Stimulated activated CD8-positive, alpha-beta memory T cell treated with anti-CD3 and anti-CD28 coated beads, Interleukin-12 subunit alpha, Interleukin-12 subunit beta, amount 100 ng/mL, for 1 hour (primary cell): ENCODE measurements at regions not wholly inside any gene's neighbourhood (a gene's known extent, or its start where the extent isn't known, plus 50 kb on each side); places are given as distances from the start of the nearest gene placed in this dataset.
"Not testable (repeated sequence)": the region's sequence is repeated elsewhere in the genome, so short reads cannot be mapped to it uniquely, and the experiment has no call there.

Experiments used
- DNase-seq: peaks from one replicate; pipeline ENCODE4 v3.0.0-alpha.2; 2020; ENCODE audit warnings: low read depth

- DNase-seq: no peak
Measured at GRCh38 chr5:166624573-166624972, 1666.9 kb upstream of the WWC1 start.

GRCh38 chr5:166625210-166625865, 1666.1 kb upstream of the WWC1 start:
- no peak for DNase-seq

DNA sequence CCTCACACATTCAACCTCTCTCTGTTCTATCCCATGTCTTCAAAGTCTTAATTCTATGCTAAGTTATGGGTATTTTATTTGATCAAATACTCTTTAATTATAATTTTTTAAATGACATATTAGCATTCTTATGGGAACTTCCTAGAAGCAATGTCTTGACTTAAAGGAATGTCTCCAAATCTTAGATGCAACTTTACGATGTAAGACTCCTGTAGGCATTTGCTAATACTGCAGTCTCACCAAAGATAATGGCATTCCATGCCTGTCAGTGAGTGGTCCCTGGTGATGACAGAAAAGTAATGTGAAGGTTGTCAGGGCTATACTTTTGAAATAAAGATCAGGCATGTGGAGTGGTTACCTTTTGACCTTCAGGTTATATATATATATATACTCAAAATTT, 1654.2 kb upstream of the WWC1 start:
- DNase-seq: no peak

DNA sequence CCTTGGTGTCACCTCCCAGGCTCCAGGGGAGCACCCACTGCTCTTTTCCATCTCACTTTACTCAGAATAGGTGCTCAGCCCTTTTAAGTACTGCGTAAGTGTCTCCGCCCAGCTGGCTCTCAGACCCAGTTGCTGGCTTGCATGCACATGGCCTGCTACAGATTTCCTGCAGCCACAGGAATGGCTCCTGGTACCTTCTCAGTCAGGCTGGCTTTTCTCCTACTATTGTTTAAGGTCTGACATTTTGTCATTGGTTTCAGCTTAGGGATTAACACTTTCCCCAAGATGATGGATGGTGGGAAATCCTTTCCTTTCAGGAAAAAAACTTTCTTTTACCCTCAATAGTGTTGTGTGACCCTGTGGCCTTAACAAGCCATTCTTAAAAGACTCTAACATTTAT, 1652.3 kb upstream of the WWC1 start:
- no peak for DNase-seq

GRCh38 chr5:166640136-166640535, 1651.3 kb upstream of the WWC1 start:
- not testable (repeated sequence) for DNase-seq

DNA sequence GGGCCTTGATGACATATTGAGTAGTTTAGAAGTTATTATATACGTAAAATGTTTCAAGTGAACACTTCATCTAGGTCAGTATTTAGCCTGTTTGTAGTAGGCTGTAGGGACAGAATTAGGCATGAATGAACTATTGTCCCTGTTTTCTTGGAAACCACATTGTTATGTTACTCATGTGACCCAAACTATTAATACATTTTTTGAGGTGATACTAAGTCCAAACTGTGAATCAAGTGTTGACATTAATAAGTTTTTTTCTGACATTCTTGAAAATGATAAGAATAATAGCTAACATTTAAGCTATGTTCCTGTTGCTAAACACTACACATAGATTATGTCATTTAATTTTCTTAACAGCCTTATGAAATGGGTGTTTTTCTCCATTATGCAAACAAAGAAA, 1642.7 kb upstream of the WWC1 start:
- no peak for DNase-seq

- DNase-seq: no peak
Measured at GRCh38 chr5:166649676-166650075, 1641.8 kb upstream of the WWC1 start.

DNA sequence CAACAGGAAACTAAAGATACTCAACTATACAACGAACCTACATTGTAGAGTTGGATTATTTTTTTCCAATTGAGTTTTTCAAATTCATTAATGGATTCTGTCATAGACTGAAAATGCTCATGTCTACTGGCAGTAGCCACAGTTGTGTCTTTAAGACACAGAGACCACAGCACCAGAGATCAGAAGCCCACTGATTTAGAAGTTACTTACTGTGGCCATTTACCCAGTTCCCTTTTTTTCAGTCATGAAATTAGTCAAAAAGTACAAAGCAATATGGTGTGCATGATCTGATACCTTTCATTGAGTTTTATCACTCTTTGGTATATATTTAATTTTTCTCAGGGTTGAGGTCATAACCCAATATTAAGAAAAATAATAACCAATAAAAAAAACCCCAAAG, 1640.2 kb upstream of the WWC1 start:
- DNase-seq: no peak

DNA sequence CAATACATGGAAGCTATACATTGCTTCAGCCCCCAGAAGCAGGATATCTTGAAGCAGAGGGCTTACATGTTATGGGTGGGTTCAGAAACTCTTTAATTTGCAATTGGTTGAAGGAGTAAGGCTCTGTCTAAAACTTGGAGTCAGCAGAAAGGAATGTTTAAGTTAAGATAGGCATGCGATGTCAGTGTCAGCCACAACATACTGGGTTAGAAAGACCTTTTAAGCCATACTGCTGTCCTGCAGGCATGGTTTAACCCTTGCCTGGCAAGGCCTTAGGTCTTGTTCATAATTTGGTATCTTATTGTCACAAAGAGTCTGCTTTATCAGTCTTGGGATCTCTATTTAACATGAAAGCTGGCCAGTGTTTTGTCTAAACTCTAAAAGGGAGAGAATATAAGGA, 1619.6 kb upstream of the WWC1 start:
- DNase-seq: no peak

GRCh38 chr5:166672431-166672830, 1619.0 kb upstream of the WWC1 start:
- DNase-seq: no peak

DNA sequence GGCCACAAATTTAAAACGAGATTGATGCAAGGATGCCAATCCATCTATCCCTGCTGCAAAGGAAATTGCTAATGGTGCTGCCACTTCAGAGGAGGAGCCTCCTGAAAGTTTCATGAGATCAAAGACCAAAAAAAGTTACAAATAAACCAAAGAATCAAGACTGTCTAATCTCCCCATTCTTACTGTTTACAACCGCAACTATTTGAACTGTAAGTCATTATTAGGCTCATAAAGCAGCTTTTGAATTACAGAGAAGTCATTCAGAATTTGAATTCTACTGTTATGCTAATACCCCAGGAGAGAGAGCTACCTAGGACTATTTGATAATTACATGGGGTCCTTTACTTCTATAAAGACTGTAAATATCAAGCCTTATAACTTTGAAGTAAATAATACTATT, 1613.6 kb upstream of the WWC1 start:
- no peak for DNase-seq

- no peak for DNase-seq
Measured at GRCh38 chr5:166679331-166679730, 1612.1 kb upstream of the WWC1 start.

DNA sequence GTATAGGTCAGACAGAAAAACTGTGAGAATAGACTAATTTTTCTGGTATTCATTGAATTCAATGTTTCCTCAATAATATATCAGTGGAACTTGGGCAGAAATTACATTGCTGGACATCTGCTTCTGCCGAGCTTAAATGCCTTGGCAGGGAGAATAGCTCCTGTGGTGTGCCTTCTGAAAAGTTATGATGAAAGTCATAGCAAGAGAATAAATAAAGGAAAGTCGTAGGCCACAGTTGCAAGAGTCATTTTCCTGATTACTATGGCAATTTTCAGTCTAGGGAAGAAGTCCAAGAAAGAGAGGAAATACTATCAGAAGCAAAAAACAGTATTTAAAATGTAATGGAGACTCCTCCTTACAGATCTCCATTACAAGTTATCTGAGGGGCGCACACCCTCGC, 1596.1 kb upstream of the WWC1 start:
- DNase-seq: no peak

DNA sequence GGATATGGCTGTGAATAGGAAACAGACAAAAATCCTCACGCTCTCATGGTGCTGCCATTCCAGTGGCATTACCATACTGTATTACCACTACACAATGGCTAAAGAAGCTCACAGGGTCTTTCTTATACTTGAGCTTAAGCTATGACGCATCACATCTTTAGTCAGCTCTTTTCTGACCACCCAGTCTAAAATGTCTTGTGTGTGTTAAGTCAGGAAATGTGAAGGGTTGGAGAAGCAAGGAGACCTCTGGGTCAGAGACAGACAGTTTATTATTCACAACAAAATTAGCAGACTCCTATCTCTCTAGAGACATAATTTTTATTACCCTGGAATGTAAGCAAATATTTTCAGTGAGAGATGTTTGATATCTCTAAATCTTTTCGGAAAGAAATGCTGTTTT, 1583.2 kb upstream of the WWC1 start:
- DNase-seq: no peak

GRCh38 chr5:166709691-166710090, 1581.8 kb upstream of the WWC1 start:
- DNase-seq: no peak

DNA sequence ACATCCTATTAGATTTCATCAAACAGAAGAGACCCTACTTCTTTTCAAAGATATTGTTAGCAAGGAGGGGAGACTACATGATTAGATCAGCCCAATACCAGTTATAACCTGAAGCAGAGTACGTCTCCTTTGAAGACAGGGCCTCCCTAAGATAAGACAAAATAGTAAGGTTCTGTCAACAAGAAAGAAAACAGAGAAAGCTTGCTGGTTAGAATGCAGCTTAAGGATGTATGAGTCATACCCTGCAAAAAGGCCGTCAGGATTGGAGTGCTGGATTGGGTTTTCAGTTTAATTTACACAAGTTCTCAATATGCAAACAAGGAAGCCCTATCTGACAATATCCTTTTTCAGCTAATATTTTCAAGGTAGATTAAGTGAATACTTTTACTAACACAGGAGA, 1581.2 kb upstream of the WWC1 start:
- no peak for DNase-seq

- DNase-seq: no peak
Measured at GRCh38 chr5:166712447-166713185, 1578.8 kb upstream of the WWC1 start.

DNA sequence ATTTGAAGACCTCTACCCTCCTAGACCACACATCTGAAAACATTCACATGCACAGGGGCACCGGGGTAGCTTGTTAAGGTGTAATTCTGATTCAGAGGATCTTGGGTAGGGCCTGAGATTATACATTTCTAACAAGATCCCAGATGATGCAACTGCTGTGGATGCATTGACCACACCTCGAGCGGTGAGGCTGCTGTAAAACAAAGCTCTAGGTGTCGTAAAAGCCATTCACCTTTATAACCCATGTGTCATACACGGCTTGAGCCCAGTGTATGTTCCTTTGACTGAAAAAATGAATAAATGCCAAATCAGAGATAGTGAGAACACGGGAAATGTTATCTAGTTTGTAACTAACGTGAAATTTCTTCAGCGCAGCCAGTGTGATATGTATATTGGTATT, 1578.2 kb upstream of the WWC1 start:
- DNase-seq: no peak

GRCh38 chr5:166716856-166717492, 1574.5 kb upstream of the WWC1 start:
- no peak for DNase-seq

DNA sequence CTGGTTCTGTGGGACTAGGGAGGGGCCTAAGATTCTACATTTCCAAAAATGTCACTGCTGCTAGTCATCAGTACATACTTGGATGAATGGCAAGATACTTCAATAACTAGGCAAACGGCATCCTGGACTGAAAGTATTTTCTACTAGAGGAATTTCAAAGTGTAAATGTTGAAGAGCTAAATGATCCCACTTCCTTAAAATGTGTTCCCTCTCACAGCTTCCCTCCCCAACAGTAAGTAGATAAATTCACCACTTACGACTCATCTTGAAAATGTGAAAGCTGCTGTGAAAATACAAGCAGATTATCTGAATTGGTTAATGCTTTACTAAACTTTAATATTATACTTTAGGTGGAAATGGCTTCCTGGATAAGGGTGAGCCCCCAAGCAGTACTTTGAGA, 1571.5 kb upstream of the WWC1 start:
- no peak for DNase-seq

DNA sequence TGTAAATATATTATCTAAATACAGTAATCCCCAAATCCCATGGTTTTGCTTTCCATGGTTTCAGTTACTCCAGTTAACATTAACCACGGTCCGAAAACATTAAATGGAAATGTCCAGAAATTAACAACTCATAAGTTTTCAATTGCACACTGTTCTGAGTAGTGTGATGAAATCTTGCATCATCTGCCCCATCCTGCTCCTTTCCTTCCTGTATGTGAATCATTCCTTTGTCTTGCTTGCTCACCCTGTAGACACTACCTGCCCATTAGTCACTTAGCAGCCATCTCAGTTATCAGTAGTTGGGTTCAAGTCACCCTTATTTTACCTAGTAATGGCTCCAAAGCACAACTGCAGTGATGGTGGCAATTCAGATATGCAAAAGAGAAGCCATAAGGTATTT, 1568.5 kb upstream of the WWC1 start:
- DNase-seq: no peak

- no peak for DNase-seq
Measured at GRCh38 chr5:166724284-166724683, 1567.2 kb upstream of the WWC1 start.

GRCh38 chr5:166725593-166725992, 1565.9 kb upstream of the WWC1 start:
- no peak for DNase-seq

GRCh38 chr5:166726406-166726805, 1565.0 kb upstream of the WWC1 start:
- DNase-seq: no peak
